HepG2 (cell line): ENCODE measurements at regions not wholly inside any gene's neighbourhood (a gene's known extent, or its start where the extent isn't known, plus 50 kb on each side); places are given as distances from the start of the nearest gene placed in this dataset.

Source experiments
- CEBPG ChIP-seq: IDR thresholded peaks from 2 replicates; pipeline ENCODE4 v1.6.1; 2016
- FOSL2 ChIP-seq: sonication (generic); formaldehyde crosslinking; IDR thresholded peaks from 2 replicates; pipeline ENCODE4 v1.4.0; 2020; ENCODE audit warnings: missing genetic modification reagents
- FOXK1 ChIP-seq: sonication (generic); formaldehyde crosslinking; IDR thresholded peaks from 2 replicates; pipeline ENCODE4 v1.4.0; 2020; ENCODE audit warnings: low read depth, missing genetic modification reagents, borderline replicate concordance
- GATAD2A ChIP-seq: IDR thresholded peaks from 2 replicates; pipeline ENCODE4 v1.6.1; 2016
- HOXA5 ChIP-seq: sonication (generic); formaldehyde crosslinking; IDR thresholded peaks from 2 replicates; pipeline ENCODE4 v1.4.0; 2020; ENCODE audit warnings: missing genetic modification reagents
- IRF2 ChIP-seq: IDR thresholded peaks from 2 replicates; pipeline ENCODE4 v1.6.1; 2018; ENCODE audit warnings: missing genetic modification reagents, missing compliant biosample characterization
- JUNB ChIP-seq: sonication (generic); formaldehyde crosslinking; IDR thresholded peaks from 2 replicates; pipeline ENCODE4 v1.8.0; 2022; ENCODE audit warnings: missing genetic modification reagents, mild to moderate bottlenecking, borderline replicate concordance
- MAFK ChIP-seq, 2 experiments: IDR thresholded peaks in 1 of 2; conservative IDR thresholded peaks in 1 of 2; 2 replicates each; pipeline ENCODE4 v1.6.1; 2011; ENCODE audit warnings: improper control_type of control experiment in 2 of 2, low read length in 2 of 2
- MBNL3 ChIP-seq: fragments of 250-450 bp; sonication (Bioruptor Pico); conservative IDR thresholded peaks from 2 replicates; pipeline ENCODE4 v1.8.0; 2022; ENCODE audit warnings: mild to moderate bottlenecking, inconsistent platforms
- NFRKB ChIP-seq: fragments of 450-650 bp; IDR thresholded peaks from 2 replicates; pipeline ENCODE4 v1.6.1; 2017
- PLRG1 ChIP-seq: fragments of 450-650 bp; conservative IDR thresholded peaks from 2 replicates; pipeline ENCODE4 v1.6.1; 2016
- SALL1 ChIP-seq: sonication (generic); formaldehyde crosslinking; IDR thresholded peaks from 2 replicates; pipeline ENCODE4 v1.8.0; 2022; ENCODE audit warnings: mild to moderate bottlenecking, missing genetic modification reagents
- SRSF9 ChIP-seq: fragments of 200-400 bp; formaldehyde crosslinking; IDR thresholded peaks from 2 replicates; pipeline ENCODE4 v1.6.1; 2018; ENCODE audit warnings: borderline replicate concordance, mild to moderate bottlenecking, low read depth, low read length; ENCODE audit not compliant: insufficient read depth, poor library complexity, severe bottlenecking
- THAP11 ChIP-seq: IDR thresholded peaks from 2 replicates; pipeline ENCODE4 v1.6.1; 2016; ENCODE audit warnings: missing biosample characterization, missing genetic modification reagents
- ZFP36L2 ChIP-seq: sonication (generic); formaldehyde crosslinking; IDR thresholded peaks from 2 replicates; pipeline ENCODE4 v1.4.0; 2020; ENCODE audit warnings: missing genetic modification reagents
- ZNF549 ChIP-seq: sonication (generic); formaldehyde crosslinking; IDR thresholded peaks from 2 replicates; pipeline ENCODE4 v1.5.0; 2020; ENCODE audit warnings: missing genetic modification reagents
- ZNF713 ChIP-seq: sonication (generic); formaldehyde crosslinking; IDR thresholded peaks from 2 replicates; pipeline ENCODE4 v1.4.0; 2020; ENCODE audit warnings: mild to moderate bottlenecking, missing genetic modification reagents
- TF ChIP-seq, protein P1 (sequence below): IDR thresholded peaks from 2 replicates; pipeline ENCODE4 v1.6.1; 2016; ENCODE audit warnings: control low read depth
- TF ChIP-seq, protein P2 (sequence below): sonication (generic); formaldehyde crosslinking; IDR thresholded peaks from 2 replicates; pipeline ENCODE4 v1.8.0; 2023; ENCODE audit warnings: mild to moderate bottlenecking, missing genetic modification reagents
- TF ChIP-seq, protein P3 (sequence below): fragments of 450-650 bp; IDR thresholded peaks from 2 replicates; pipeline ENCODE4 v1.6.1; 2017; ENCODE audit warnings: mild to moderate bottlenecking
- TF ChIP-seq, protein P4 (sequence below): sonication (generic); formaldehyde crosslinking; IDR thresholded peaks from 2 replicates; pipeline ENCODE4 v1.4.0; 2020; ENCODE audit warnings: mild to moderate bottlenecking, missing genetic modification reagents
- TF ChIP-seq, protein P5 (sequence below): sonication (generic); formaldehyde crosslinking; IDR thresholded peaks from 2 replicates; pipeline ENCODE4 v1.8.1; 2023; ENCODE audit warnings: mild to moderate bottlenecking, moderate library complexity, missing genetic modification reagents
- TF ChIP-seq, protein P6 (sequence below): sonication (generic); formaldehyde crosslinking; IDR thresholded peaks from 2 replicates; pipeline ENCODE4 v1.4.0; 2020; ENCODE audit warnings: missing genetic modification reagents, borderline replicate concordance

DNA sequence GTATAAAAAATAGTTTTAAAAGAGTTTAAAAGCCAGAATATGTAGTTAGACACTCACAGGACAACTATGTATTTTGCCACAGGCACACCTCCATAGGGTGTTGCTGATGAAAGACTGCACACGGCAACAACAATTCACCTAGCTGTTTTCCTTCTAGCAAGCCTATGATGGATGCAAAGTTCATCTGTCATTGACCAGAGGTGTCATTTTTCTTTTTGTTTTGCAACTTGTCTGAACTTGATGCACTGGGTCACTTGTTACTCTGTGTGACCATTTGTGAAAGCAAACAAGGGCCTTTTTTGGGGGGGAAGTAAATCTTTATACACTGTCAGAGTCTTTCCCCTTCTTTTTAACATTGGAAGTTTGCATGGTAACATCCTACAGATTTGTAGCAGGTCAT, 258.0 kb upstream of the SEMA3A start (continued):
- TF ChIP-seq MAFK (conservative IDR thresholded peaks at IDR 0.05 in 1 of 2, IDR thresholded peaks at IDR 0.05 in 1 of 2; ENCODE audit: low read length in 2 of 2): no peak
- TF ChIP-seq FOSL2 (CRISPR knock-in tag): no peak
- no peak for TF ChIP-seq SRSF9
- no peak for TF ChIP-seq ZNF713 (CRISPR knock-in tag)
- TF ChIP-seq SALL1: peak; percentile 54; the same call in 1 of the 2 replicates
- TF ChIP-seq, protein P1, sequence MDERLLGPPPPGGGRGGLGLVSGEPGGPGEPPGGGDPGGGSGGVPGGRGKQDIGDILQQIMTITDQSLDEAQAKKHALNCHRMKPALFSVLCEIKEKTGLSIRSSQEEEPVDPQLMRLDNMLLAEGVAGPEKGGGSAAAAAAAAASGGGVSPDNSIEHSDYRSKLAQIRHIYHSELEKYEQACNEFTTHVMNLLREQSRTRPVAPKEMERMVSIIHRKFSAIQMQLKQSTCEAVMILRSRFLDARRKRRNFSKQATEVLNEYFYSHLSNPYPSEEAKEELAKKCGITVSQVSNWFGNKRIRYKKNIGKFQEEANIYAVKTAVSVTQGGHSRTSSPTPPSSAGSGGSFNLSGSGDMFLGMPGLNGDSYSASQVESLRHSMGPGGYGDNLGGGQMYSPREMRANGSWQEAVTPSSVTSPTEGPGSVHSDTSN (CRISPR knock-in tag): peak; percentile 40; the same call in 1 of the 2 replicates
- TF ChIP-seq PLRG1: no peak
- TF ChIP-seq, protein P2, sequence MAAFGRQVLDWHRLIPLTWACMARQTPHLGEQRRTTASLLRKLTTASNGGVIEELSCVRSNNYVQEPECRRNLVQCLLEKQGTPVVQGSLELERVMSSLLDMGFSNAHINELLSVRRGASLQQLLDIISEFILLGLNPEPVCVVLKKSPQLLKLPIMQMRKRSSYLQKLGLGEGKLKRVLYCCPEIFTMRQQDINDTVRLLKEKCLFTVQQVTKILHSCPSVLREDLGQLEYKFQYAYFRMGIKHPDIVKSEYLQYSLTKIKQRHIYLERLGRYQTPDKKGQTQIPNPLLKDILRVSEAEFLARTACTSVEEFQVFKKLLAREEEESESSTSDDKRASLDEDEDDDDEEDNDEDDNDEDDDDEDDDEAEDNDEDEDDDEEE (CRISPR knock-in tag): no peak
- TF ChIP-seq NFRKB: no peak
- TF ChIP-seq JUNB: no peak
- TF ChIP-seq, protein P3, sequence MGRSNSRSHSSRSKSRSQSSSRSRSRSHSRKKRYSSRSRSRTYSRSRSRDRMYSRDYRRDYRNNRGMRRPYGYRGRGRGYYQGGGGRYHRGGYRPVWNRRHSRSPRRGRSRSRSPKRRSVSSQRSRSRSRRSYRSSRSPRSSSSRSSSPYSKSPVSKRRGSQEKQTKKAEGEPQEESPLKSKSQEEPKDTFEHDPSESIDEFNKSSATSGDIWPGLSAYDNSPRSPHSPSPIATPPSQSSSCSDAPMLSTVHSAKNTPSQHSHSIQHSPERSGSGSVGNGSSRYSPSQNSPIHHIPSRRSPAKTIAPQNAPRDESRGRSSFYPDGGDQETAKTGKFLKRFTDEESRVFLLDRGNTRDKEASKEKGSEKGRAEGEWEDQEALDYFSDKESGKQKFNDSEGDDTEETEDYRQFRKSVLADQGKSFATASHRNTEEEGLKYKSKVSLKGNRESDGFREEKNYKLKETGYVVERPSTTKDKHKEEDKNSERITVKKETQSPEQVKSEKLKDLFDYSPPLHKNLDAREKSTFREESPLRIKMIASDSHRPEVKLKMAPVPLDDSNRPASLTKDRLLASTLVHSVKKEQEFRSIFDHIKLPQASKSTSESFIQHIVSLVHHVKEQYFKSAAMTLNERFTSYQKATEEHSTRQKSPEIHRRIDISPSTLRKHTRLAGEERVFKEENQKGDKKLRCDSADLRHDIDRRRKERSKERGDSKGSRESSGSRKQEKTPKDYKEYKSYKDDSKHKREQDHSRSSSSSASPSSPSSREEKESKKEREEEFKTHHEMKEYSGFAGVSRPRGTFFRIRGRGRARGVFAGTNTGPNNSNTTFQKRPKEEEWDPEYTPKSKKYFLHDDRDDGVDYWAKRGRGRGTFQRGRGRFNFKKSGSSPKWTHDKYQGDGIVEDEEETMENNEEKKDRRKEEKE: no peak
- TF ChIP-seq, protein P4, sequence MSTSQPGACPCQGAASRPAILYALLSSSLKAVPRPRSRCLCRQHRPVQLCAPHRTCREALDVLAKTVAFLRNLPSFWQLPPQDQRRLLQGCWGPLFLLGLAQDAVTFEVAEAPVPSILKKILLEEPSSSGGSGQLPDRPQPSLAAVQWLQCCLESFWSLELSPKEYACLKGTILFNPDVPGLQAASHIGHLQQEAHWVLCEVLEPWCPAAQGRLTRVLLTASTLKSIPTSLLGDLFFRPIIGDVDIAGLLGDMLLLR (CRISPR knock-in tag): no peak
- no peak for TF ChIP-seq MBNL3
- no peak for TF ChIP-seq FOXK1 (CRISPR knock-in tag)
- no peak for TF ChIP-seq ZNF549 (CRISPR knock-in tag)
- TF ChIP-seq, protein P5, sequence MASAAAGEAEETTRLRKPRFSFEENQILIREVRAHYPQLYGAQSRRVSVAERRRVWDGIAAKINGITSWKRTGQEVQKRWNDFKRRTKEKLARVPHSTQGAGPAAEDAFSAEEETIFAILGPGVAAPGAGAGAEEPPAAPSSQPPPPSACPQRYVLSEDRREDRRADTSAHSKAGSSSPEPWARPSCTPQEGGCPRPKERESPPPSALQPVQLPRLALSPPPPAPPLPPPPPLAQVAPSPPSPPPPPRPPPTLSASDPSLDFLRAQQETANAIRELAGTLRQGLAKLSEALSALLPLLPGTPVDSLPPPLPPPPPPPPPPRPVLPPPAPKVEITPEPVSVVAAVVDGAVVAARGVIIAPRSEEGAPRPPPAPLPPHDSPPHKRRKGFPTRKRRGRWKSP: no peak
- peak; percentile 38; the same call in 1 of the 2 replicates for TF ChIP-seq THAP11 (CRISPR knock-in tag)
- TF ChIP-seq IRF2: no peak
- TF ChIP-seq HOXA5 (CRISPR knock-in tag): peak; percentile 89
- TF ChIP-seq, protein P6, sequence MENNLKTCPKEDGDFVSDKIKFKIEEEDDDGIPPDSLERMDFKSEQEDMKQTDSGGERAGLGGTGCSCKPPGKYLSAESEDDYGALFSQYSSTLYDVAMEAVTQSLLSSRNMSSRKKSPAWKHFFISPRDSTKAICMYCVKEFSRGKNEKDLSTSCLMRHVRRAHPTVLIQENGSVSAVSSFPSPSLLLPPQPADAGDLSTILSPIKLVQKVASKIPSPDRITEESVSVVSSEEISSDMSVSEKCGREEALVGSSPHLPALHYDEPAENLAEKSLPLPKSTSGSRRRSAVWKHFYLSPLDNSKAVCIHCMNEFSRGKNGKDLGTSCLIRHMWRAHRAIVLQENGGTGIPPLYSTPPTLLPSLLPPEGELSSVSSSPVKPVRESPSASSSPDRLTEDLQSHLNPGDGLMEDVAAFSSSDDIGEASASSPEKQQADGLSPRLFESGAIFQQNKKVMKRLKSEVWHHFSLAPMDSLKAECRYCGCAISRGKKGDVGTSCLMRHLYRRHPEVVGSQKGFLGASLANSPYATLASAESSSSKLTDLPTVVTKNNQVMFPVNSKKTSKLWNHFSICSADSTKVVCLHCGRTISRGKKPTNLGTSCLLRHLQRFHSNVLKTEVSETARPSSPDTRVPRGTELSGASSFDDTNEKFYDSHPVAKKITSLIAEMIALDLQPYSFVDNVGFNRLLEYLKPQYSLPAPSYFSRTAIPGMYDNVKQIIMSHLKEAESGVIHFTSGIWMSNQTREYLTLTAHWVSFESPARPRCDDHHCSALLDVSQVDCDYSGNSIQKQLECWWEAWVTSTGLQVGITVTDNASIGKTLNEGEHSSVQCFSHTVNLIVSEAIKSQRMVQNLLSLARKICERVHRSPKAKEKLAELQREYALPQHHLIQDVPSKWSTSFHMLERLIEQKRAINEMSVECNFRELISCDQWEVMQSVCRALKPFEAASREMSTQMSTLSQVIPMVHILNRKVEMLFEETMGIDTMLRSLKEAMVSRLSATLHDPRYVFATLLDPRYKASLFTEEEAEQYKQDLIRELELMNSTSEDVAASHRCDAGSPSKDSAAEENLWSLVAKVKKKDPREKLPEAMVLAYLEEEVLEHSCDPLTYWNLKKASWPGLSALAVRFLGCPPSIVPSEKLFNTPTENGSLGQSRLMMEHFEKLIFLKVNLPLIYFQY (CRISPR knock-in tag): no peak
- no peak for TF ChIP-seq ZFP36L2 (CRISPR knock-in tag)
- peak; percentile 71 for TF ChIP-seq GATAD2A (CRISPR knock-in tag)
- peak; percentile 52 for TF ChIP-seq CEBPG
